T-helper 2 cell (primary cell): ENCODE measurements at regions not wholly inside any gene's neighbourhood (a gene's known extent, or its start where the extent isn't known, plus 50 kb on each side); places are given as distances from the start of the nearest gene placed in this dataset.

Source experiments
- DNase-seq, 5 experiments: peaks; one replicate each; pipeline versions ENCODE4 v3.0.0 to v3.0.0-alpha.2; 2012 to 2022

DNA sequence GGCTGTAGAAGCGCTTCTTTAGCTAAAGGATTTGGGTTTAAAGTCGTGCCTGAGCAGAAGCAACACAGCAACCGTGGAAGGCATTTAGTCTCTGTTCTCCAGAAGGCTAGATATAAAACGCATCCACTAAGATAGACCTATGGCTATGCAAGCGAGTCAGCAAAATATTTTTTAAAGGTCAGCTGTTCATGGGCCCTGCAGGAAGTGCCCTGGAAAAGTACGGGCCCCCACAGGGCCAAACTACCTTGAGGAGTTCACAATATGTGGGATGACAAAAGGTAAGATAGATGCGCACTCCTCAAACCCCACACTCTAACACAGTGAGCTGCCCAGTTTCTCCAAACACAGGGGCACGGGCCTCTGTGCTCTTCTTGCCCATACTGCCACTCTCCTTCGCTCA is 261.6 kb downstream of the VPS13C start:
- no peak for DNase-seq

DNA sequence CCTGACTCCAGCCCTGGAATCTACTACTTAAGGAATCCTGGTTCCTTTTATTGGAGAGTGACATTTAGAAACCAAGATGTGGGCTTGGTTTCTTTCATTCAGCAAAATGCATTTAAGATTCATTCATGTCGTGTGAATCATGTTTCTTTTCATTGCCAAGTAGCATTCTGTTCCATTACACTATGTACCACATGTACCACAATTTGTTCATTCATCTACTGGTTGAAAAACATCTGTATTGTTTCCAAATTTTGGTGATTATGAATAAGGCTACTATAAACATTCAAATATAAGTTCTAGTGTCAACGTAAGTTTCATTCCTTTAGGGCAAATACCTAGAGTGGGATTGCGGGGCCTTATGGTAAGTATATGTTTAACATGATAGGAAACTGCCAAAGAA is 264.2 kb downstream of the VPS13C start:
- DNase-seq: no peak

GRCh38 chr15:61794881-61795280 is 265.4 kb downstream of the VPS13C start:
- DNase-seq: no peak

DNA sequence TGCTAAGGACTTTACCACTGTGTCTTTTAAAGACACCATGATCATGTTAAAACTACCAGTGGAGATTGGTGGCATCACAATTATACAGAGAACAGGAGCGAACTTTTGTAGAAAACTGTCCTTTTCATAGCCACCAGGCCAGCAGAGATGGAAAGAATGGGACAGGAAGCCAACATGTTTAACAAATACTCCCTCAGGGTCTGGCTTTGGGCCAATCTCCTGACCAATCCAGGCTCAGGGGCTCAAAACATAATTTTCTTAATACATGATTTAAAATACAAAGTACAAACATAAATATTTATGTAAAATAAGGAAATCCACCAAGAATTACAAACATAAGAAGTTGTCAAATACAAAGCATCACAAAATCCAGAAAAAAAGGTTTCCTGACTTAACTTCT is 266.0 kb downstream of the VPS13C start:
- no peak for DNase-seq

DNA sequence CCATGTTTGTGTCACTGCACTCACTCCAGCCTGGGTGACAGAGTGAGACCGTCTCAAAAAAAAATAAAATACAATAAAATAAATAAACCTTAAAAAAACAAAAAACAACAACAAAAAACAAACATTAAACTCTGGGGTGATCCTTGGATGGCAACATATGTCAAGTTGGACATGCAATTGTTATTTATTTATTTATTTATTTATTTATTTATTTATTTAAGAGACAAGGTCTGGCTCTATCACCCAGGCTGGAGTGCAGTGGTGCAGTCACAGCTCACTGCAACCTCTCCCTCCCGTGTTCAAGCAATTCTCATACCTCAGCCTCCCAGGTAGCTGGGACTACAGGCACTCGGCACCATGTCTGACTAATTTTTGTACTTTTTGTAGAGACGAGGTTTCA is 275.5 kb downstream of the VPS13C start:
- DNase-seq: no peak

DNA sequence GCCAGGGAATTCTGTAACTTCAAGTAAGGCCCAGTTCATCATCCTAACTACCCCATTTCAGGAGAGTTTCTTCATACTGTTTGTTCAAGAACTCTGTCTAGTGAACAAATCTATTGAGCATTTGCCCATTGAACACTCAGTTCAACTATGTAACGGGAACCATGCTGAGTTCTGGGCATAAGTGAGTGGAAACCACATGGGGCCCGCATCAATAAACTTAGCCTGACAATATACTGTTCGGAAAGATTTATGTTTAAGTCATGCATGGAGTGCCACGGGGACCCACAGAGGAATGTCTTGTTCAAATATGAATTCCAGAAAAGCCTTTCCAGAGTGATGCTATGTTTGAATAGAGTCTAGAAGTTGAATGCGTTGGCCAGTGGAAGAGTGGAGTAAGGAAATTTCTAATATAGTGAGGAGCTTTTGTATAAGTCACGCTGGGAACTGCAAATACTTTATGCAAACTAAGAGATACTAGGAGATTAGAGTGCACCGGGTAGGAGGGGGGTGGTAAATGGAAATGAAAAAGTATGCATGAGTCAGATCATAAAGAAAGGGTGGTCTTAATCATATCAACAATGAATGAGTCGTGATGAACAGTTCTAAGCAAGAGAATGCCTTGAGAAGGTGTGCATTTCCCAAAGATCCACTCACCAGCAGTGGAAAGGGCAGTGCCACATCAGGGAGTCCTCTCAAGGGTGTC is 279.8 kb downstream of the VPS13C start:
- DNase-seq: no peak

GRCh38 chr15:61777689-61778088 is 282.6 kb downstream of the VPS13C start:
- no peak for DNase-seq

GRCh38 chr15:61769557-61769956 is 290.7 kb downstream of the VPS13C start:
- DNase-seq: no peak

DNA sequence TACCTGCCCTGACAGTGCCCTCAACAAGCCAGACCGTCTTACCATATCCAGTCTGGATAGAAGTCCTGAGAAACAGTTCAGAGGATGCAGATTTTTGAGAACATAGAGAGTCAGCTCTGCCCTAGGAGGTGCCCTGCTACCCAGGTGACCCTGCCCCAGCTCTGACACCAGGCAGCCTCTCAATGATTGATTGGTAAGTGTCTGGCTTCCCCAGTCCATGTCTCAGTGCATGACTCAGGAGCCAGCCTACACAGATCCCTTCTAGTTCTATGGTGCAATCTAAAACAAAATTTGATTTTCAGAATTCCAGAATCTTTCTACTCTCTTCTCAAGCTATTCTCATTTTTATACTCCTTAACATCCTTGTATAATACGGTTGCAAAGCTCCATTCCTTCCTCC is 292.1 kb downstream of the VPS13C start:
- no peak for DNase-seq

DNA sequence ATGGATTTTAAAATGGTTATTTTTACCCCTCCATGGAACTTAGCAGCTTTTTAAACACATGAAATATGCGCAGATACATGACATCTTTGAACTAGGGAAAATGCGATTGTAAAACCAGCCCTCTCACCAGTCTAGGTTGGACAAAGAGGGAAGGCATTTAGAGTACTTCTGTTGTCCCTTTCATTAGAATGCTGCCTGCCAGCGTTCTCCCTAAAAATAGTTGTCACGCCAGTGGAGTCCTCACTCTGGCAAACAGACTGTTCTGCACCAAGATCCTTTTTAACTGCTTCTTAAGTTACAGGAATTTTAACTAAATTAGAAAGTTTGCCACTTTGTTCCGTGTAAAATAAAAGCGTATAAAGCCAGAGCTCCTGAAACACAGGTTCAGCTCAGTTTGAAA is 295.3 kb downstream of the VPS13C start:
- no peak for DNase-seq

DNA sequence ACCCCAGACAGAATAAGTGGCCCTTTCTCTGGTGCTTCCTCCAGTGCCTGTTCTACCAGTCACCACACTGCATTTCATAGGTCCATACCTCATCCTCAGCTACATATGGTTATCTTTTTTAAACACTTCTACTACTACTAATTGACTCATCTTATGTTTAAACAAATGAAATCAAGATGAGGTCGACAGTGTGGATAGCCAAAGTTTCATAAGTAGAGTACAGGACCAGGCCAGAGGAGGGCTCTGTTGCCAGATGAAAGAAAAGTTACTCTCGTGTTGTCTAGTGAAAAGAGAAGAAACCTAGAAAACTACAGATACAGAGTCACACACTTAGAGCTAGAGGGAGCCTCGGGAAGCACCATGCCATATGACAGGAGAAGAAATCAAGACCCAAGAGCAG is 296.1 kb downstream of the VPS13C start:
- DNase-seq: no peak

DNA sequence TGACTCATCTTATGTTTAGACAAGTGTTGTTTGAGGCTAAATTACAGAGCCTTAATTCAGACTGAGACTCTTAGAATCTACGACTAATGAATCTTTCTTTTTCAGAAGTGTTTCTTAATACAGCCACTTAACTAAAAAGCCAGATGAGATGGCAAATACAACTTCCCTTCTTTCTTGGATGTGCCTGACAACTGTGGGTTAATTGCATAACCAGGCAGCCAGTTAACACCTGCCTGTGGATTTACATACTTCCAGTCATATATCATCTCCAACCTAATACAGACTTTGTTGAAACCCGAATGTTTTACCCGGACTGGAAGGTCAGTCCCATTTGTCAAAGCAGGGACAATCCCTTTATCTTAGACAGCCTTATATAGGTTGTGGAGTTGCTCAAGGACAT is 297.6 kb downstream of the VPS13C start:
- no peak for DNase-seq

DNA sequence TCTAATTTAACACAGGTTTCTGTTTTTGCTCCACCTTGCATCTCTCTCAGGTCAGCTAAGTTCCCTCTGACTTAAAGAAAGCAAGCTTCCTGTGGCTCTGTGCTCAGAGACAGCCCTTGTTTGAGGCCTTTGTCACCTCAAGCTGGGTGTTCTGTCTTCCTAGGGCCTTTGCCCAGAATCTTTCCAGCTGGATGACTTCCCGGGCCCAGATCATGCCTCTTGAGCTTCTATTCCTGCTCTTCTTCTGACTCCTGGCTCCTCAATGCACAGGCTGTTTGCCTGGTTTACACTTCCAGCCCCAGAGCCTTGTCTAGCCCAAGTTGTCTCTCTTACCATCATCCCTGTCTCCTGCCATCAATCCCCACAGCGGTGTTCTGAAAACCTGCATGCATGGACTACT is 300.6 kb downstream of the VPS13C start:
- DNase-seq: no peak

GRCh38 chr15:61756071-61756820 is 304.0 kb downstream of the VPS13C start:
- no peak for DNase-seq

DNA sequence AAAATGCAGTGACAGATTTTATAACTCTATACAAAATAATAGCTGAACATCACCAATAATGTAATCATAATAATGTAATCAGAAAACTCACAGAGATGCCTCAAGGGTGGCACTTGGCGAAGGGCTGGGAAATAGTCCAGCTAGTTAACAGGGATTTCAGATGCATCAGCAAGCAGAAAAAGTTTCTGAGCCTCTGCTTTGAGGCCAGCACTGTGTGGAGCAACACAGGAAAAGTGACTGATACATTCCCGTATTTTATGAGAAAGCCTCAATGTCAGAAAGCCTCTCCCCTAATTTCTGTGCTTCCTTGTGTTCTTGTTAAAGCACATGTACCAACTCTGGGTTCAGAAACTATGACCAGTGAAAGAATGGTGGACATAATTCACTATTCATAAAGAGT is 304.8 kb downstream of the VPS13C start:
- DNase-seq: no peak

GRCh38 chr15:61753018-61753710 is 307.1 kb downstream of the VPS13C start:
- DNase-seq: no peak

DNA sequence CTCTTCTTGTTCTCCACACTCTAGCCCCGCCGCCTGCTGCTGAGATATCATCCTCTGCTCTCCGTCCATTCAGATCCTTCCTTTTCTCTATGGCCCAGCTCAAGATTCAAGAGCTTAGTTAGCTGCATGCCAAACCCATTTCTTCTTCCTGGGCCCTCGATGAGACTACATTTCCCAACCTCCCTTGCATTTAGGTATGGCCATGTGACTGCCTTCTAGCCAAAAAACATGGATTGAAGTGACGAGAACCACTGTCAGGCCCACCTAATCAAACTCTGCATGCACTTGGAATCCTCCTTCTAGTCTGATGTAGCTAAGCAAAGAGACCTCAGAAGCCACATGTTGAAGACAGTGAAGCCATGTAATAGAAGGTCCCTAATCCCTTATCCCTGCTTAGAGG is 308.2 kb downstream of the VPS13C start:
- DNase-seq: no peak

DNA sequence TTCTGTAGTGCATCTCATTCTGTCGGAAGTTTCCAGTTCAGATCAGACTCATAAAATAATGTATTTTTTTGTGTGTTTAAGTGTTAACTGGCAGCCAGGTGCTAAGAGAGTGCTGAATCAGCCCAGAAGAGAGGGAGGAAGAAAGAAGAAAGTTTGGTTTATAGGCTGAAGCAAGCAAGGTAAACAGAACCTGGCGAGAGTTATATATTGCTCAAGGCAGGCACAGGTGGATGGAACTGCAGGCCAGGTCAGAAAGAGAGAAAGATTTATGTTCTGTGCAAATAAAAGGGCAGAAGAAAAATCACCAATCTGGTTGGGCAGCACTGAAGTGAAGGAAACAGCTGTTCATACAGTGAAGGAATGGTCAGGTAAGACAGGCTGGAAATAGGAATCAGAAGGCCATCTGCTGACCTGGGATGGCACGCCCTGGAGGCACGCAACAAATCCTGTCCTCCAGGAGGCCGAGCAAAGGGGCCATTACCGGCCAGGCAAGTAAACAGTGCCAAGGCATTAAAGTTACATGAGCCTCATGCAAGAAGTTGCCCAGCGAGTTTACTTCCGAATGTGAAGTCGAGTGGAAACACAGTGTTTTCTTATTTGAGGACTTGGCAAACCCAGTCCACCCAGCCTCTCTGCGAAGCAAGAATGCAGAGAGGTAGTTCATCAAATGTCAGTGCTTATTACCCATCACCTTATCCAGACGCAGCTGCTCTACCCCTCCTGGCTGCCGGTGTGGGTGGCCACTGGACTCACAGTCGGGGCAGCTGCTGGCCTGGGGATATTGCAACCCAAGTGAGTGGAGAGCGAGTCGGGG is 309.8 kb downstream of the VPS13C start:
- DNase-seq: no peak

- no peak for DNase-seq
Measured at GRCh38 chr15:61749169-61749568, 311.1 kb downstream of the VPS13C start.

DNA sequence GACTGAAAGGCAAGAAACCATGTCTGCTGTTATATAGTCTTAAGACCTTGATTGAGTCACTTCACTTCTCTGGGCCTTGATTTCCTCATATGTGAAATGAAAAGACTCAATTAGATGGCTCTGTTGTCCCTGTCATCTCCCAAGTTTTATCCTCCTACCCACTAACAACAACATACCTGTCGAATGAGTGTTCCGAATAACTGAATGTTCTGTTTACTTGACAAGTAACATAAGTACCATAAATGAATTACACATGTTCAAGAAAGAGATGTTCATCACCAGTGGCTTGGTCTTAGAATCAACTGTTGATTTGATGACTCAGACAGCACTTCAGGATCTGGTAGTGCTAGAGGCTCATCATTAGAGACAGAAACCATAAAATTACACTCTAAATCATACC is 311.7 kb downstream of the VPS13C start:
- no peak for DNase-seq

GRCh38 chr15:61746589-61746988 is 313.7 kb downstream of the VPS13C start:
- no peak for DNase-seq

DNA sequence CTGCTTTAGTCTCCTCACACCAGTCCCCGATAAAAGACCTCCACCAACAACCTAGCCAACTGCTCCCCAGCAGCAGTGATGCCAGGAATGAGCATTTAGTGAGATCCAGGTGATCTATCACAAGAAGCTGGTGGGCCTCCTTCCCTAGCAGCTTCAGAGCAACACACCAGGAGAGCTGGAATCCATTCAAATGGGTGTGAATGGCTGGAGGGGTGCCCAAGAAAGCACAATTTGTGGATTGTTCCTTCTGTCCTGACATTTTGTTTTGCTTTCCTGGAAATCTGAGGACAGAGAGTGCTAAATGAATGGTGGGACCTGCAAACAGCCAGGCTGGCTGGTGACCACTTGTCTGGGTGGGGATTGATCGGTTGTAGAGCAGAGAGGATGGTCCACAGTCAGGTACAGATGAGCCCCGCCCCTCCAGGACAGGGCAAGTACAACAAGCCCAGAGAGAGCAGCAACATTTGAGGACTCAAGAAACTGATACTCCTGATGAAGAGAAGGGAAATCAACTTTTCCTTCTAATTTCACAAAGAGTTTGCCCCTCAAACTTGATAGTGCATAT is 316.8 kb downstream of the VPS13C start:
- no peak for DNase-seq

DNA sequence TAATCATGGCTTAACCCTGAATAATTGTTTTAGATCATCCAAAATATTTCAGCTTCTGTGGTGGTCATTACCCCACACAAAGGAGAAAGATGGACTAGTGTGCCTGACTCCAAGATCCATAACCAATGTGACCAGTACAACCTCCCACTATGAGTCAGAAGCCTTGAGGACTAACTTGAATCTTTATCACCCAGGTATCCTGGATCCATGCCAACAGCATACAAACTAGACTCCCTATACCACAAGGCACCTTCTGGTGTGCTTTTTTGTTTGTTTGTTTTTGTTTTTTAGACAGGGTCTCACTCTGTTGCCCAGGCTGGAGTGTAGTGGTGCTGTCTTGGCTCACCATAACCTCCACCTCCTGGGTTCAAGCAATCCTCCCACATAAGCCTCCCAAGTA is 317.7 kb downstream of the VPS13C start:
- DNase-seq: no peak
